GM12874 (cell line): ENCODE measurements at regions not wholly inside any gene's neighbourhood (a gene's known extent, or its start where the extent isn't known, plus 50 kb on each side); places are given as distances from the start of the nearest gene placed in this dataset.

Source experiments
- CTCF ChIP-seq: IDR thresholded peaks from 2 replicates; pipeline ENCODE4 v1.5.1; 2011; ENCODE audit warnings: low read depth, mild to moderate bottlenecking, control low read depth, low read length, moderate library complexity; ENCODE audit not compliant: insufficient read depth

GRCh38 chr19:29429021-29429420 lies 96.8 kb upstream of the VSTM2B start:
- TF ChIP-seq CTCF: no peak

DNA sequence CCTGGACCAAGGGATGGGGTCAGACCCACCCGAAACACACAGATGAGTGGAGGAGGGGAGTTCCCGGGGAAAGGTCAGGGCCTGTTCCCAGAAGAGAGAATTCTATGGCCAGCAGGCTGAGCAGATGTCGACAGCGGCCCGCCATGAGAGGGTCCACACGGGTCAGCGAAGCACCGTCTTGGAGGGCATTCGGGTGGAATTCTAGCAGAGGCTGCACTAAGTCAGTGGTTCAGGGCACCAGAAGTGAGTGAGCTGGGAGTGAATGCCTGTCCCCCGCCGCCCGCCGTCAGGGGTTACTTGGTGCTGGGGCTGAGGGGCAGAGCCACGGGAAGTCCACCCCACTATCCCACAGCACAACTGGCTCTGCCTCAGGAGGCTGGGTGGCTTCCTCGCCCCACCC lies 96.2 kb upstream of the VSTM2B start:
- TF ChIP-seq CTCF: no peak

DNA sequence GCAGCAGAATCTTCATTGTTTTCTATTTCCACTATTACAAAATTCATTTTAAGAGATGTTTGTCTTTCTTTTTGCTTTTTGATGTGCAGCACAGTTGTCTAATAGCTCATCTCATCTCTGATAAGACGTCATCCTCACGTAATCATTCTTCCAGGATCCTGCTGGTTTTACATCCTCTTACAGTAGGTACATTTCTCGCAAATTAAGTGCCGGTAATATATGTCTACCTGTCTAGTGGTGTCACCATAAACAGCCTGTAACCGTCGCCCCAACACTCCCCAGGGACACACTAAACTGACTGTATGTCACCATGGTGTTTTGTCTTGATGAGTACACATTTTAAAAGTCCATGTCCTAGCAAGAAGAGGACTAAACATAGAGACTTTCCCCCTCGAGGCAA lies 94.5 kb upstream of the VSTM2B start:
- no peak for TF ChIP-seq CTCF

- TF ChIP-seq CTCF: no peak
Measured at GRCh38 chr19:29432677-29433076, 93.1 kb upstream of the VSTM2B start.

DNA sequence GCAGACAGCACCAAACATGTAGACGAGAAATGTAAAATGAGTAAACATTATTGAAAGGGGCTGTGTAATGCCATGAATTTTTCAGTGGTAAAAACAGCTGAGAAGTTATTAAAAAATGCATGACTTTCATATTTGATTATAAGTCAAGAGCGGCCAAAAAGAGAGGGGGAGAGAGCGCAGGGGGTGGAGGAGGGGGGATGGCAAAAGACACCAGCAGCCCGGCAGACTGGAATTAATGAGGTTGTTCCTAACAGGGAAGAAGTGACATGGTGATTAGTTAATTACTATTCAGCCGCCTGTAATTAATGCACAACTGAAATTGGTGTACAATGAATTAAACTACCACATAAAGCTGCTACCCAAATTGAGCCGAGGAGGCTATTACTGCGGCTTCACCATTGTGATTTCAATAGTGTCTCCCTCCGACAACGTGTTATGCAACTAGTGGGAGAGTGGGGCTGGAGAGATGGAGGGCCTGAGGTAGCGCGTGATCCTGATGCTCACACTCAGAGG lies 89.1 kb upstream of the VSTM2B start:
- TF ChIP-seq CTCF: no peak

DNA sequence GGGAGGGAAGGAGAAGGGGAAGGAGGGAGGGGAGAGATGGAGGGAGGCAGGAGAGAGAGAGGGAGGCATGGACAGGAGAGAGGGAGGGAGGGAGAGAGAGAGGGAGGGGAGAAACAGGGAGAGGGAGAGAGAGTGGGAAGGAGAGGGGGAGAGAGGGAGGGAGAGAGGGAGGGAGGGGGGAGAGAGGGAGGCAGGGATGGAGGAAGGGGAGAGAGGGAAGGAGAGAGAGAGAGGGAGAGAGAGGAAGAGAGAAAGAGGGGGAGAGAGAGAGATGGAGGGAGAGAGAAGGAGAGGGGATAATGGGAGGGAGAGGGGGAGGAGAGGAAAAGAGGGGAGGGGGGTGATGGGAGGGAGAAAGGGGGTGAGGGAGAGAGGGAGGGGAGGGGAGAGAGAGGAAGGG lies 86.8 kb upstream of the VSTM2B start:
- no peak for TF ChIP-seq CTCF

- TF ChIP-seq CTCF: no peak
Measured at GRCh38 chr19:29439688-29440550, 85.9 kb upstream of the VSTM2B start.
